ENCODE measurements at regions not wholly inside any gene's neighbourhood (a gene's known extent, or its start where the extent isn't known, plus 50 kb on each side); places are given as distances from the start of the nearest gene placed in this dataset.
"Not testable (repeated sequence)": the region's sequence is repeated elsewhere in the genome, so short reads cannot be mapped to it uniquely, and the experiment has no call there.

- WGBS, 2 donors, result 93 to 96% methylated on average over 2 of the region's 2 CpGs
- no peak overlapping the region for H3K27ac ChIP-seq (ENCODE audit: low read depth in 1 of 2, low read length in 1 of 2)
- H3K36me3 ChIP-seq (ENCODE audit: control insufficient read depth in 4 of 4, insufficient read depth in 4 of 4, low read length in 4 of 4), result no peaks in the 10 kb centered on the region
- no peak overlapping the region for H3K4me3 ChIP-seq
- TF ChIP-seq, protein P1, sequence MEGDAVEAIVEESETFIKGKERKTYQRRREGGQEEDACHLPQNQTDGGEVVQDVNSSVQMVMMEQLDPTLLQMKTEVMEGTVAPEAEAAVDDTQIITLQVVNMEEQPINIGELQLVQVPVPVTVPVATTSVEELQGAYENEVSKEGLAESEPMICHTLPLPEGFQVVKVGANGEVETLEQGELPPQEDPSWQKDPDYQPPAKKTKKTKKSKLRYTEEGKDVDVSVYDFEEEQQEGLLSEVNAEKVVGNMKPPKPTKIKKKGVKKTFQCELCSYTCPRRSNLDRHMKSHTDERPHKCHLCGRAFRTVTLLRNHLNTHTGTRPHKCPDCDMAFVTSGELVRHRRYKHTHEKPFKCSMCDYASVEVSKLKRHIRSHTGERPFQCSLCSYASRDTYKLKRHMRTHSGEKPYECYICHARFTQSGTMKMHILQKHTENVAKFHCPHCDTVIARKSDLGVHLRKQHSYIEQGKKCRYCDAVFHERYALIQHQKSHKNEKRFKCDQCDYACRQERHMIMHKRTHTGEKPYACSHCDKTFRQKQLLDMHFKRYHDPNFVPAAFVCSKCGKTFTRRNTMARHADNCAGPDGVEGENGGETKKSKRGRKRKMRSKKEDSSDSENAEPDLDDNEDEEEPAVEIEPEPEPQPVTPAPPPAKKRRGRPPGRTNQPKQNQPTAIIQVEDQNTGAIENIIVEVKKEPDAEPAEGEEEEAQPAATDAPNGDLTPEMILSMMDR (IDR thresholded peaks at IDR 0.05; ENCODE audit: control extremely low read depth, extremely low read depth), result no peak
- H3K9me3 ChIP-seq (ENCODE audit: control insufficient read depth in 4 of 4, insufficient read depth in 3 of 4, low read length in 3 of 4), result peaks cover 0 to 3% (median 0%) of the 10 kb centered on the region in 4 donors
- H3K4me1 ChIP-seq (ENCODE audit: control insufficient read depth in 5 of 5, insufficient read depth in 5 of 5, low read length in 5 of 5), result peaks cover 0 to 2% (median 0%) of the 10 kb centered on the region in 5 donors
- H3K27me3 ChIP-seq (ENCODE audit: control insufficient read depth in 3 of 3, insufficient read depth in 3 of 3, low read length in 2 of 3), result no peaks in the 10 kb centered on the region
- ATAC-seq (ENCODE audit: insufficient read depth, low FRiP score) (no peak), DNase-seq (no peak)
- no peak overlapping the region for H3K9ac ChIP-seq (ENCODE audit: insufficient read depth in 1 of 2, low read length in 2 of 2)
Measured at GRCh38 chr4:82241534-82241933, 132.3 kb downstream of the HNRNPD start.

GRCh38 chr4:82240410-82240809, 133.4 kb downstream of the HNRNPD start:
- TF ChIP-seq, protein P1 (IDR thresholded peaks at IDR 0.05; ENCODE audit: control extremely low read depth, extremely low read depth), result no peak
- DNase-seq (no peak), ATAC-seq (ENCODE audit: insufficient read depth, low FRiP score) (no peak)
- Histone ChIP-seq H3K27me3 (ENCODE audit: control insufficient read depth in 3 of 3, insufficient read depth in 3 of 3, low read length in 2 of 3) (no peaks in the 10 kb centered on the region), H3K27ac (ENCODE audit: low read depth in 1 of 2, low read length in 1 of 2) (no peak overlapping the region), H3K4me1 (ENCODE audit: control insufficient read depth in 5 of 5, insufficient read depth in 5 of 5, low read length in 5 of 5) (peaks cover 0 to 2% (median 0%) of the 10 kb centered on the region in 5 donors), H3K36me3 (ENCODE audit: control insufficient read depth in 4 of 4, insufficient read depth in 4 of 4, low read length in 4 of 4) (no peaks in the 10 kb centered on the region), H3K9ac (ENCODE audit: insufficient read depth in 1 of 2, low read length in 2 of 2) (no peak overlapping the region), H3K4me3 (no peak overlapping the region), H3K9me3 (ENCODE audit: control insufficient read depth in 4 of 4, insufficient read depth in 3 of 4, low read length in 3 of 4) (peaks cover 0 to 3% (median 0%) of the 10 kb centered on the region in 4 donors)
- WGBS, 2 donors, result 91 to 96% methylated on average over 7 of the region's 7 CpGs

- H3K27ac ChIP-seq (ENCODE audit: low read depth in 1 of 2, low read length in 1 of 2); ATAC-seq (ENCODE audit: insufficient read depth, low FRiP score); DNase-seq; H3K9me3 ChIP-seq (ENCODE audit: control insufficient read depth in 4 of 4, insufficient read depth in 3 of 4, low read length in 3 of 4); H3K4me3 ChIP-seq; H3K27me3 ChIP-seq (ENCODE audit: control insufficient read depth in 3 of 3, insufficient read depth in 3 of 3, low read length in 2 of 3); H3K4me1 ChIP-seq (ENCODE audit: control insufficient read depth in 5 of 5, insufficient read depth in 5 of 5, low read length in 5 of 5); H3K9ac ChIP-seq (ENCODE audit: insufficient read depth in 1 of 2, low read length in 2 of 2); H3K36me3 ChIP-seq (ENCODE audit: control insufficient read depth in 4 of 4, insufficient read depth in 4 of 4, low read length in 4 of 4): not testable (repeated sequence)
- WGBS, 2 donors, result 85 to 87% methylated on average over 1 of the region's 1 CpG
Measured at GRCh38 chr4:82237142-82237541, 136.6 kb downstream of the HNRNPD start.

DNA sequence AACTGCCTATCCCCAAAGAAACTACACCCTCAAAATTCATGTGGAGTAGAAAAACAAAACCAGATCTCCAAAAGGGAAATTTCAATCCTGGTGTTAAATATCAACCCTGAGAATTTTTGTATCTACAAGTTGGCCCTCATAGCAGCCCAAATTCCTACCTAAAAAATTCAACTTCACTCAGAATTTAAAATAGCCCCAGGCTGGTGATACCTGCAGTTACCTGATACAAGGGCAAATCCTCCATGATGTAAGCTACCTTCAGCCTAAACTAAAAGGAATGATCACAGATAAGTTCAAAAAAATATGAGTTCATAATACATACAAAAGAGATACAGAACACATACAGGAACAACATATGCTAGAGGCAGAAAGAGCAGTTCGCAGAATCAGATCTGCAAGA, 138.4 kb downstream of the HNRNPD start:
- Histone ChIP-seq H3K4me1 (ENCODE audit: control insufficient read depth in 5 of 5, insufficient read depth in 5 of 5, low read length in 5 of 5) (no peaks in the 10 kb centered on the region), H3K27me3 (ENCODE audit: control insufficient read depth in 3 of 3, insufficient read depth in 3 of 3, low read length in 2 of 3) (no peaks in the 10 kb centered on the region), H3K36me3 (ENCODE audit: control insufficient read depth in 4 of 4, insufficient read depth in 4 of 4, low read length in 4 of 4) (no peaks in the 10 kb centered on the region), H3K27ac (ENCODE audit: low read depth in 1 of 2, low read length in 1 of 2) (no peak overlapping the region), H3K9ac (ENCODE audit: insufficient read depth in 1 of 2, low read length in 2 of 2) (no peak overlapping the region), H3K9me3 (ENCODE audit: control insufficient read depth in 4 of 4, insufficient read depth in 3 of 4, low read length in 3 of 4) (peaks cover 0 to 3% (median 0%) of the 10 kb centered on the region in 4 donors), H3K4me3 (no peak overlapping the region)
- DNase-seq (no peak), ATAC-seq (ENCODE audit: insufficient read depth, low FRiP score) (no peak)
- 76 to 80% methylated on average over 1 of the region's 1 CpG for WGBS, 2 donors
- TF ChIP-seq, protein P1 (IDR thresholded peaks at IDR 0.05; ENCODE audit: control extremely low read depth, extremely low read depth), result no peak
